GM12874 (cell line): ENCODE measurements at regions not wholly inside any gene's neighbourhood (a gene's known extent, or its start where the extent isn't known, plus 50 kb on each side); places are given as distances from the start of the nearest gene placed in this dataset.

ENCODE experiments used
- TF ChIP-seq, protein P1 (sequence below): IDR thresholded peaks from 2 replicates; pipeline ENCODE4 v1.5.1; 2011; ENCODE audit warnings: low read depth, mild to moderate bottlenecking, control low read depth, low read length, moderate library complexity; ENCODE audit not compliant: insufficient read depth

DNA sequence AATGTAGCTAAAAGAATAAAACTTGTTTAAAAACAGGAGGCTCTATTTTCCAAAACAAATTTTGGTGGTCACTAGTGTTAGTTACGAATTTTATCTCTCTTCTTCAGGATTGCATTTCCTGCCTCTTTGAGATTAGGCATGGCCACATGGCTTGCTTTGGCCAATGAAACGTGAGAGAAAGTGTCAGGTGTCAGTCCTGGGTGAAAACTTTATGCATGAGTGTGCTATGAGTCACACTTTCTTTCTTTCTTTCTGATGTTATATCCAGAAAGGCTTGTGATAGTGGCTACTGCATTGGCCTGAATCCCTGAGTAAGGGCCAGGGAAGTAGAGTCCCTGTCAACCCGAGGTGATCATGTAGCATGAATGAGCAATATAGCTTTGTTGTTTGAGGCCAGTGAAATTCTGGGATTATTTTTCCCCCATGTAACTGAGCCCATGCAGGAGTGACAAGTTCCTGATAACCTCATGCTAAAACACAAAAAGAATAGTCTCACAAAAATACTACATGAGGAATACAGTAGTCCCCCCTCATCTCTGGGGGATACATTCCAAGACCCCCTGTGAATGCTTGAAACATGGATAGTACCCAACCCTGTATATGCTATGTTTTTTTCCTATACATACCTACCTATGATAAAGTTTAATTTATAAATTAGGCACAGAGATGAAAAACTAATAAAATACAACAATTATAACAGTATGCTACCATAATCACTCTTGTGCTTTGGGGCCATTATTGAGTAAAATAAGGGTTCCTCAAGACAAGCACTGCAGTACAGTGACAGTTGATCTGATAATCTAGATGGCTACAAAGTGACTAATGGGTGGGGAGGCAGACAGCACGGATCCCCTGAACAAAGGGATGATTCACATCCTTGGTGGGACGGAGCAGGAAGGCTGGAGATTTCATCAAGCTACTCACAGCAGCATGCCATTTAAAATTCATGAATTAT lies 109.5 kb downstream of the CDC42EP3 start:
- TF ChIP-seq, protein P1, sequence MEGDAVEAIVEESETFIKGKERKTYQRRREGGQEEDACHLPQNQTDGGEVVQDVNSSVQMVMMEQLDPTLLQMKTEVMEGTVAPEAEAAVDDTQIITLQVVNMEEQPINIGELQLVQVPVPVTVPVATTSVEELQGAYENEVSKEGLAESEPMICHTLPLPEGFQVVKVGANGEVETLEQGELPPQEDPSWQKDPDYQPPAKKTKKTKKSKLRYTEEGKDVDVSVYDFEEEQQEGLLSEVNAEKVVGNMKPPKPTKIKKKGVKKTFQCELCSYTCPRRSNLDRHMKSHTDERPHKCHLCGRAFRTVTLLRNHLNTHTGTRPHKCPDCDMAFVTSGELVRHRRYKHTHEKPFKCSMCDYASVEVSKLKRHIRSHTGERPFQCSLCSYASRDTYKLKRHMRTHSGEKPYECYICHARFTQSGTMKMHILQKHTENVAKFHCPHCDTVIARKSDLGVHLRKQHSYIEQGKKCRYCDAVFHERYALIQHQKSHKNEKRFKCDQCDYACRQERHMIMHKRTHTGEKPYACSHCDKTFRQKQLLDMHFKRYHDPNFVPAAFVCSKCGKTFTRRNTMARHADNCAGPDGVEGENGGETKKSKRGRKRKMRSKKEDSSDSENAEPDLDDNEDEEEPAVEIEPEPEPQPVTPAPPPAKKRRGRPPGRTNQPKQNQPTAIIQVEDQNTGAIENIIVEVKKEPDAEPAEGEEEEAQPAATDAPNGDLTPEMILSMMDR, result no peak

DNA sequence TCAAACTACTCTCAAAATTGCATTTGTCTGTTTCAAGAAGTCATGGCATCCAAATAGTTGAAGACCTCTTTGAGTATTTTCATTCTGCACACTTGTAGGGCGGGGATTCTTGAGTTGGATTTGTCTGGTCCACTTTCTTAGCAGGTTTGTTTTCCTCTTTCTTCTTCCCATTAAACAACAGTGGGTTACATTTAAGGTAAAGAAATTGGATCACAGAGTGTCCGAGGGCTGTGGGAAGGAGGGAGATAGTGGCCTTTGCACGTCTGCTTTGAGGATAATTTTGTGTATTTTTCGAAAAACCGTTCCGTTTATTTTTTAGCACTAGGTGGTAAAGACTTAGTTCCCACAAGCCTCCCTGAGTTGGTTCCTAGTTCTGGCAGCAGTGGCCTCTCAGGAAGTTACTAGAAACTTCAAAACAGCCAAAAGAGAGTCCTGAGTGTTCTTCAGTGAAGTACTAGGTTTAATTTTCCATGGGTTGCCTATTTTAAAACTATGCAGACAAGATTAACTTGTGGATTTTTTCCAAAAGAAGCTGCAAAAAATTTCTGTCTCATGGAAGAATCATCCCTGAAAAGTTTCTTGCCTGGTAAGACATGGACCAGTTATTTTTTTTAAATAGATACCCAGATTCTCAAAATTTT lies 107.9 kb downstream of the CDC42EP3 start:
- TF ChIP-seq, protein P1, result no peak

DNA sequence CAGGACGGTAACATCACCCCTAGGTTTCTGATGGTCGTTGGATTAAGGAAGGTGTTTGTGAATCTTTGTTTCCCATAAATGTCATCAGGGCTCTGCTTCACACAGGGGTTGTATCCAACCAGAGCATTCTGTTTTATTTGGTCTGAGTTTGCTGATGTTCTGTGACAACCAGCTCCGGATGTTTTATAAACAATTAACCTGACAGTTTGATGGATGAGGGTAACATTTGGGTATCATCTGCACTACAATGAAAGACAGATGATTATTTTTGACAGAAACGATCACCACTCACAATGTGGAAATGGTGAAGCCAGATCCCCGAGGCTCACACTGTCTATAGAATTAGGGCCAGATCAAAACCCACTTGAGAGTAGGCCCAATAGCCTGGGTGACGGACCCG lies 107.1 kb downstream of the CDC42EP3 start:
- TF ChIP-seq, protein P1, result no peak

DNA sequence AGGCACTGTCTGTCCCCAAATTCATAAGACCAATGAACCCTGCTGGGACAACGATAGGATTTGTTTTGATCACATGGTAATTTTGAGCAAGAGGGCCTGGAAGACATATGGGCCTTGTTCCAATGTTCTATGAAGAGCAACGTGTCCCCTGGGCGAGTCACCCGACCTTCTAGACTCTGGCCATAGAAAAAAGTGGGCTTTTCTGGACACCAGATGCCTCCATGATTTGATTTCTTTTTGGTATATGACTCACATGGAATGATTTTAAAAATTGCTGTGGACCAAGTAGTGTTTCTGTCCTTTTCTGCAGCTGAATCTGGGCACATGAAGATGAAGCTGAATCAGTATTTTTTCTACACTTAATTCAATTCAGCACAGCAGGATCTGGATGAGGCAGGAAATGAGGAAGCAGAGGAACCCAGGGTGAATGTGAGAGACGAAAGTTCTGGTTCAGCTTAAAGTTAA lies 104.9 kb downstream of the CDC42EP3 start:
- TF ChIP-seq, protein P1, result no peak

DNA sequence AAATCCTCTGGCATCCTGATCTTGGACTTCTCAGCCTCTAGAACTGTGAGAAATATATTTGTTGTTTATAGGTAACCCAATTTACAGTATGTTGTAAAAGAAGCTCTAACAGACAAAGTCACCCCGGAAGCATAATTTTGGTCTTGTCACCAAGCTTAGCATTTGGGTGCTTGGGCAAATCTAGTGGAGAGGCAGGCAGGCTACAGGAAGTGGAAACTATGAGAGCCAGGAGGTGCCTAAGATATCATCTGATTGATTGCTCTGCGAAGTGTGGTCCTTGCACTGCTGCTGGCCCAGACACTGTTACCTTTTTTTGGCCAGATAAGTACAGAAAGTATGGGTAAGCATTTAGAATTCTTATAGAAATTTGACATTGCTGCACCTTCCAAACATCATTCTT lies 102.9 kb downstream of the CDC42EP3 start:
- TF ChIP-seq, protein P1, result no peak

DNA sequence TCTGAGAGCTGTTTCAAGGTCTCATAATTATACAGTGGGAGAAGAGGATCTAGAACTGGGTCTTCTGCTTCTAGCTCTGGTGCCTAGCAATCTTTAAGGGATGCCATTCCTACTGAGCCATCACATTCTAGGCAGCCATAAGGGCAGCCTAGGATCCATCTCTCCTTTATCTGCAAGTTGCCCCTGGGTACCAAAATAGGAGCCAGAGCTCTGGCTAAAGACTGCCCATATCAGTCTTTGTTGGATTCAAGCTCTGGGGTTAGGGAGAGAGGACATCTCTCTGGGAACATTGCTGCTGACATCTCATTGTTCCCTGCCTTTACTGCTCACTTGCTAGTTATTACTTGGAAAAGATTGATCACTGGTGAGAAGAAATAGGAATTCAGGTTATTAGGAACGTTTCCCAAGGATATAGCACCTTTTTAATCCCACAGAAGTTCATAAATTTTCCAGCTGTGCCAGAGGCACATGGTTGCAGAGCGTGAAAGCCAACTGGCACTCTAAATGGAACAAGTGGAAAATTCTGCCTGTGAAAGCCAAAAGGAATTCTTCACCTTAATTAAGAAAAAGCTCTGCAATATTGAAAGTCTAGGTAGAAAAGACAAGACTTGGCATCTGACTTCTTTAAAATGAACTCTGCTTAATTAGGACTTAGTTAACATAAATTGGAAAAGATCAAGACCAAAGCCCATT lies 102.2 kb downstream of the CDC42EP3 start:
- TF ChIP-seq, protein P1, result no peak
